HL-60/S4 treated with retinoic acid at 250 ng/mL for 4 days and 3 days (cell line): ENCODE measurements at regions not wholly inside any gene's neighbourhood (a gene's known extent, or its start where the extent isn't known, plus 50 kb on each side); places are given as distances from the start of the nearest gene placed in this dataset.

Source experiments
- in situ Hi-C: fragments of 300-500 bp; cut with MboI; formaldehyde crosslinking; loops from 2 replicates; pipeline ENCODE4 v1.7.0; 2022; ENCODE audit warnings: low sequenced_read_pairs

DNA sequence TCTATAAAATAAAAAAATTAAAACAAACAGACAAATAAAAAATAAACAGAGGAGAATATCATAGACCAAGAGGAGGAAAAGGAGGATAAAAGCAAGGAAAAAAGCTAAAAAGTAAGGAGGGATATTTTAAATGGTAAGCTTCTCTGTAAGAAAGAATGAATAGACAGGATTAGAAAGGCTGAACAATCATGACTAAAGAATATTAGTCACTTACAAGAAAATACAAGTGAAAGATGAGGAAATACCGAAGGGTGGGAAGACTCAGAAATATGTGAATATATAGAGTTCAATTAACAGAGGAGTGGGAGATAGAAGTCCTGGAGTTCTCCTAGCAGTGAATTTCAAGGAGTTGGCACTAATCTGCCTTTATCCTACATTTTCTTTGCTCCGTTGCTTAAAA lies 162.6 kb downstream of the RTL3 start:
- in situ Hi-C loops = no loop called here

- in situ Hi-C loops = no loop called here
These were observed 165.8 kb upstream of the CYSLTR1 start for GRCh38 chrX:78493180-78493579.

- in situ Hi-C loops = no loop called here
These were observed 149.3 kb upstream of the CYSLTR1 start for GRCh38 chrX:78476701-78477100.

- in situ Hi-C loops = no loop called here
These were observed 129.5 kb upstream of the CYSLTR1 start for GRCh38 chrX:78456909-78457308.

- in situ Hi-C loops = no loop called here
These were observed 128.5 kb upstream of the CYSLTR1 start for GRCh38 chrX:78455901-78456300.

GRCh38 chrX:78452356-78452755 lies 124.9 kb upstream of the CYSLTR1 start:
- in situ Hi-C loops = no loop called here

DNA sequence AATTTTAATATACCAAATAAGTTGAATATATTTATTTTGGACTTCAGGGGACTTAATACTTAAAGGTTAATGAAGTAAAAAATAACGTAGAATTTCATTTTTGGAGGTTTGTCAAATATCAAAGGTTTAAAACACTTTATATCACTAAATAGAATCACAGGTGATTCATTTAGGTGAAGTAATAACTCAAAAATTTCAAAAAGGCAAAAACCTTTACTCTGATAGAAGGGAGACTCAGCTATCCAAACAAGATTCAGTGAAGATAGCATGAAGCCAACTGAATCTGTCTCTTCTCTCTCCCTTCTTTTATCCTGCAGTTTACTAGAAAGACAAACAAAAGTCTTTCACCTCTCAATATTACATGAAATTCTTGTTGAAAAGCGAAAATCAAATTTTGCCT lies 110.2 kb upstream of the CYSLTR1 start:
- in situ Hi-C loops = no loop called here

DNA sequence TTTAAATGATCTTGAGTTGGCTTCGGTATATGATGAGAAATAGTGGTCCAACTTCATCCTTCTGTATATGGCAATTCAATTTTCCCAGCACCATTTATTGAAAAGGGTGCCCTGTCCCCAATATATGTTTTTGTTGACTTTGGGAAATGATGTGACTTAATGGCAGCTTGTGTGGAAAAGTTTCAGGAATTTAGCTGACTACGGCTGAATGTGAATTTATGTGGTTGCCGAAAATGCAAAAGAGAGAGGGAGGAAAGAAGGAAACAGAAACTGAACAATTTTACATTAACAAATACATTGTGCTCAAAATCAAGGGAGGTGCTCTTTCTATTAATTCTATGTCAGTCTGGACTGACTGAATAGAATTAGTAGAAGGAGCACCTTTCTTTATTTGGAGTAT lies 101.8 kb upstream of the CYSLTR1 start:
- in situ Hi-C loops = no loop called here

GRCh38 chrX:78388663-78389062 lies 61.3 kb upstream of the CYSLTR1 start:
- in situ Hi-C loops = no loop called here

GRCh38 chrX:78387364-78387763 lies 60.0 kb upstream of the CYSLTR1 start:
- in situ Hi-C loops = no loop called here

DNA sequence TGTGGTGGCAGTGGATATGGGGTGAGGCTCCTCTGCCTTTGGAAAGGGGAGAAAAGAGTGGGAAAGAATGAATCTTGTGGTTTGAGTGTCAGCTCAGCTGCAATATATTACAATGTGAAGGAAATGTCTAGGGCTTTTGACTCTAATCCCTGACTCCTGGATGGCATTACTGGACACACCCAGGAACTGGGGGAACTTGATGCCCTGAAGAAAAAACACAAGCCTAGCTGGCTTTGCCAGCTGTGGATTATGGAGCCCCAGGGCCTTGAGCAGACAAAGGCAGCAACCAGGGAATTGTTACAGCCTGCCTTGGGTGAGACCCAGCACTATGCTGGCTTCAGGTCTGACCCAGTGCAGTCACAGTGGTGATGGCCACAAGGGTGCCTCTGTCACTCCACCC lies 57.1 kb upstream of the CYSLTR1 start:
- in situ Hi-C loops = no loop called here

- in situ Hi-C loops = no loop called here
These were observed 56.2 kb upstream of the CYSLTR1 start for GRCh38 chrX:78383594-78383993.

DNA sequence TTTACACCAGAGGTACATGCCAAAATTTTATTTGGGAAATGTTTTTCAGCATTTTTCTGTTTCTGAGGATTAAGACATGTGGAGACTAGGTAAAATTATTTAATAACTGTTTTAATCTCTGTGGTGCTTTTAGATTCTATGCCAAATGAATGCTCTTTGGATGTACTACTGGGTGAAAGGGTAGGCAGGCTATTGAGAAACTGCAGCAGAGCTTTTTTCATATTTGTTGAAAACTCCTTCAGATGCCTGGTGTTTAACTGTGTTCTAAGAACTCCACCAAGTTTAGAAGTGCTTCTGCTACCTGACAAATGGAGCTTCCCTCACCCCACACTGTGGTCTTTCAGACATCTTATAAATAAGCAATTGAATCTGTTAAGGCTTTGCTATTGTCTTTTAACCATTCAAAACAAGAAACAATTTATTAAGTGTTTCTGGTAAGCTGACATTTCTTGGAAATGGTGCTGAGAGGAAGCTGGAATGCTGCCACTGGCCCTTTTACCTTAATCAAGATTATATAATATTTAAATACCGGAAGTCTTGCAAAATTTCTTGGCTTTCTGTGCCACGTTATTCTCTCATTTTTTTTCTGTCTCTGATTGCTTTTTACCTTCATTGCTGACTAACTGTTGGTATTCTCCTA lies 51.2 kb upstream of the CYSLTR1 start:
- in situ Hi-C loops = no loop called here
